GM12891 (cell line): ENCODE measurements at regions not wholly inside any gene's neighbourhood (a gene's known extent, or its start where the extent isn't known, plus 50 kb on each side); places are given as distances from the start of the nearest gene placed in this dataset.

ENCODE experiments used
- POLR2A ChIP-seq: IDR thresholded peaks from 2 replicates; pipeline ENCODE4 v1.6.1; 2011; ENCODE audit warnings: low read depth, low read length, control low read depth
- POLR2AphosphoS5 ChIP-seq: IDR thresholded peaks from 2 replicates; pipeline ENCODE4 v1.6.1; 2011; ENCODE audit warnings: low read depth, low read length, control low read depth

DNA sequence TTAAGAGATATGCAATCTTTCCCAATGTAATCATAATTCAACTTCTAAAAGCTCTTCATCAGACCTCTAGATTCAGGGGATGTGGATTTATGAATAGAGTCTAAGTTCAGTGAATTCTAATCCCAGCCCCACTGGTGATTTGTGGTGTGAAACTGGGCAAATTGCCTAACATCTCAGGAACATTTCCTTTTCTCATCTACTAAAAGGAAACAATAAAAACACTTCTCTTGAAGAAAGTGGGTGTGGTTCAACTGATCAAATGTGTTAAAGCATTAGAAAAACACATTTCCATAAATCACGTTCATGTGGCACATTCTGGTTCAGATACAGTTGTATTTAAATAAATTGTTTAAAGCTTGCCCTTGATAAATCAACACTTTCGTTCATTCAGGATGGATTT is 631.7 kb upstream of the CDH6 start:
- no peak for TF ChIP-seq POLR2A
- TF ChIP-seq POLR2AphosphoS5, result no peak
